Stimulated activated CD4-positive, alpha-beta T cell treated with anti-CD3 and anti-CD28 coated beads, Interleukin-12 subunit alpha, Interleukin-12 subunit beta, amount 100 ng/mL, for 24 hours (primary cell): ENCODE measurements at regions not wholly inside any gene's neighbourhood (a gene's known extent, or its start where the extent isn't known, plus 50 kb on each side); places are given as distances from the start of the nearest gene placed in this dataset.

ENCODE experiments used
- DNase-seq, 2 experiments: peaks; one replicate each; pipeline ENCODE4 v3.0.0-alpha.2; 2020; ENCODE audit warnings: low read depth in 2 of 2

- DNase-seq, result no peak
These were observed 65.3 kb upstream of the C14orf180 start for GRCh38 chr14:104514156-104514848.

GRCh38 chr14:104515059-104515810, 64.3 kb upstream of the C14orf180 start:
- DNase-seq, result no peak

- no peak for DNase-seq
These were observed 63.5 kb upstream of the C14orf180 start for GRCh38 chr14:104515811-104516780.

- DNase-seq, result no peak
These were observed 62.7 kb upstream of the C14orf180 start for GRCh38 chr14:104516906-104517305.

- DNase-seq, result no peak
These were observed 62.1 kb upstream of the C14orf180 start for GRCh38 chr14:104517426-104517825.

- DNase-seq, result no peak
These were observed 61.7 kb upstream of the C14orf180 start for GRCh38 chr14:104517867-104518266.

GRCh38 chr14:104518659-104519350, 60.8 kb upstream of the C14orf180 start:
- no peak for DNase-seq

- DNase-seq, result no peak
These were observed 59.8 kb upstream of the C14orf180 start for GRCh38 chr14:104519721-104520120.

- DNase-seq, result no peak
These were observed 58.7 kb upstream of the C14orf180 start for GRCh38 chr14:104520620-104521410.

GRCh38 chr14:104521816-104522745, 57.5 kb upstream of the C14orf180 start:
- DNase-seq, result no peak

GRCh38 chr14:104522926-104523545, 56.5 kb upstream of the C14orf180 start:
- no peak for DNase-seq

- no peak for DNase-seq
These were observed 56.0 kb upstream of the C14orf180 start for GRCh38 chr14:104523546-104523935.

- DNase-seq, result no peak
These were observed 54.8 kb upstream of the C14orf180 start for GRCh38 chr14:104524726-104525125.

GRCh38 chr14:104526723-104527645, 52.6 kb upstream of the C14orf180 start:
- DNase-seq, result no peak

- no peak for DNase-seq
These were observed 51.6 kb upstream of the C14orf180 start for GRCh38 chr14:104527857-104528459.

- no peak for DNase-seq
These were observed 51.1 kb upstream of the C14orf180 start for GRCh38 chr14:104528496-104528895.
